ENCODE measurements at regions not wholly inside any gene's neighbourhood (a gene's known extent, or its start where the extent isn't known, plus 50 kb on each side); places are given as distances from the start of the nearest gene placed in this dataset.

GRCh38 chr2:217684431-217685254, 318.2 kb downstream of the TNS1 start:
- TF ChIP-seq CTCF (IDR thresholded peaks at IDR 0.05; ENCODE audit: control extremely low read depth, extremely low read depth, low read depth, missing control alignments), result no peak
- CTCF ChIA-PET, result interaction anchor here (0.9 to 1.6 kb wide), 4 partner anchors 12 to 897 kb away, joined by 3 to 4 read pairs (median 3); no protein-coding TSS in a partner anchor
- POLR2A ChIA-PET, result no interaction called here
- DNase-seq (ENCODE audit: extremely low spot score), result no peak

GRCh38 chr2:217683106-217683870, 319.5 kb downstream of the TNS1 start:
- CTCF ChIA-PET, result no interaction called here
- POLR2A ChIA-PET, result no interaction called here
- no peak for DNase-seq (ENCODE audit: extremely low spot score)
- no peak for TF ChIP-seq CTCF (IDR thresholded peaks at IDR 0.05; ENCODE audit: control extremely low read depth, extremely low read depth, low read depth, missing control alignments)

GRCh38 chr2:217681791-217682190, 321.0 kb downstream of the TNS1 start:
- DNase-seq (ENCODE audit: extremely low spot score), result no peak
- ChIA-PET CTCF (interaction anchor here (1.0 to 1.8 kb wide), 2 partner anchors 30 to 31 kb away, joined by 3 read pairs; no protein-coding TSS in a partner anchor), POLR2A (no interaction called here)
- no peak for TF ChIP-seq CTCF (IDR thresholded peaks at IDR 0.05; ENCODE audit: control extremely low read depth, extremely low read depth, low read depth, missing control alignments)

GRCh38 chr2:217680381-217680780, 322.4 kb downstream of the TNS1 start:
- DNase-seq (ENCODE audit: extremely low spot score), result no peak
- ChIA-PET CTCF (interaction anchor here (1.2 kb wide), 1 partner anchor 30 kb away, joined by 5 read pairs; no protein-coding TSS in a partner anchor), POLR2A (no interaction called here)
- no peak for TF ChIP-seq CTCF (IDR thresholded peaks at IDR 0.05; ENCODE audit: control extremely low read depth, extremely low read depth, low read depth, missing control alignments)

- DNase-seq (ENCODE audit: extremely low spot score), result no peak
- no peak for TF ChIP-seq CTCF (IDR thresholded peaks at IDR 0.05; ENCODE audit: control extremely low read depth, extremely low read depth, low read depth, missing control alignments)
- ChIA-PET CTCF (interaction anchor here (2.4 to 2.8 kb wide), 2 partner anchors 22 to 39 kb away, joined by 9 to 12 read pairs; no protein-coding TSS in a partner anchor), POLR2A (no interaction called here)
These were observed 329.2 kb downstream of the TNS1 start for GRCh38 chr2:217673627-217674026.

GRCh38 chr2:217672472-217672871, 330.3 kb downstream of the TNS1 start:
- DNase-seq (ENCODE audit: extremely low spot score), result no peak
- no peak for TF ChIP-seq CTCF (IDR thresholded peaks at IDR 0.05; ENCODE audit: control extremely low read depth, extremely low read depth, low read depth, missing control alignments)
- POLR2A ChIA-PET, result no interaction called here
- CTCF ChIA-PET, result interaction anchor here (2.4 to 2.8 kb wide), 2 partner anchors 21 to 40 kb away, joined by 9 to 12 read pairs; no protein-coding TSS in a partner anchor

Data from GM10248 (cell line).